SK-N-SH (cell line): ENCODE measurements at regions not wholly inside any gene's neighbourhood (a gene's known extent, or its start where the extent isn't known, plus 50 kb on each side); places are given as distances from the start of the nearest gene placed in this dataset.

Experiments used
- CHD2 ChIP-seq: fragments of 150-350 bp; IDR thresholded peaks from 2 replicates; pipeline ENCODE4 v1.6.1; 2018; ENCODE audit warnings: low read length; ENCODE audit not compliant: partially characterized antibody
- CTCF ChIP-seq: fragments of 200-600 bp; sonication (generic); IDR thresholded peaks from 2 replicates; pipeline ENCODE4 v1.6.1; 2017; ENCODE audit warnings: antibody characterized with exemption, mild to moderate bottlenecking, moderate library complexity
- EZH2phosphoT487 ChIP-seq: fragments of 200-600 bp; sonication (generic); IDR thresholded peaks from 2 replicates; pipeline ENCODE4 v1.6.1; 2017; ENCODE audit warnings: low read depth, mixed run types, mild to moderate bottlenecking, antibody characterized with exemption, moderate library complexity, borderline replicate concordance
- GATA2 ChIP-seq: sonication (generic); formaldehyde crosslinking; IDR thresholded peaks from 2 replicates; pipeline ENCODE4 v1.5.0; 2020; ENCODE audit warnings: mild to moderate bottlenecking, missing genetic modification reagents
- REST ChIP-seq: IDR thresholded peaks from 2 replicates; pipeline ENCODE4 v1.6.1; 2012; ENCODE audit warnings: mild to moderate bottlenecking, low read depth, low read length, moderate library complexity
- YY1 ChIP-seq: IDR thresholded peaks from 2 replicates; pipeline ENCODE4 v1.4.0; 2012; ENCODE audit warnings: low read depth, mild to moderate bottlenecking

GRCh38 chr18:38368886-38369285, 803.3 kb upstream of the CELF4 start:
- no peak for TF ChIP-seq CHD2
- no peak for TF ChIP-seq CTCF
- no peak for TF ChIP-seq GATA2 (CRISPR knock-in tag)
- no peak for TF ChIP-seq EZH2phosphoT487
- no peak for TF ChIP-seq YY1
- TF ChIP-seq REST, result no peak
